Common myeloid progenitor, CD34-positive (primary cell): ENCODE measurements at regions not wholly inside any gene's neighbourhood (a gene's known extent, or its start where the extent isn't known, plus 50 kb on each side); places are given as distances from the start of the nearest gene placed in this dataset.
"Not testable (repeated sequence)": the region's sequence is repeated elsewhere in the genome, so short reads cannot be mapped to it uniquely, and the experiment has no call there.

Experiments used
- CTCF ChIA-PET: fragments of 350-600 bp; sonication (Branson Sonifier 250); formaldehyde crosslinking; loops from one replicate; lab custom pipeline; 2021; ENCODE audit warnings: antibody characterized with exemption; lab: Charles Lee
- POLR2A ChIA-PET: fragments of 350-600 bp; sonication (Branson Sonifier 250); formaldehyde crosslinking; loops from one replicate; lab custom pipeline; 2021; ENCODE audit warnings: antibody characterized with exemption; lab: Charles Lee
- DNase-seq, 3 donors: peaks; one replicate each; pipeline versions ENCODE4 v3.0.0 to v3.0.0-alpha.2; 2013
- H3K27ac ChIP-seq, 2 experiments: 1 replicate in 1 of 2; 2 replicates in 1 of 2; pipeline ENCODE4 v1.7.0; 2013; ENCODE audit warnings: inconsistent platforms in 2 of 2, low read length in 2 of 2, mild to moderate bottlenecking in 2 of 2, low read depth in 1 of 2, moderate library complexity in 1 of 2; ENCODE audit not compliant: severe bottlenecking in 2 of 2, insufficient read depth in 1 of 2, poor library complexity in 1 of 2
- H3K27me3 ChIP-seq, 5 experiments: replicated peaks in 2 of 5; 1 replicate in 3 of 5; 2 replicates in 2 of 5; pipeline versions ENCODE4 v1.6.1 to v1.7.0; 2013; ENCODE audit warnings: low read length in 4 of 5, mild to moderate bottlenecking in 2 of 5, moderate library complexity in 2 of 5, inconsistent platforms in 1 of 5; ENCODE audit not compliant: insufficient read depth in 5 of 5, control insufficient read depth in 4 of 5
- H3K36me3 ChIP-seq, 4 experiments: 1 replicate in 2 of 4; 2 replicates in 2 of 4; pipeline versions ENCODE4 v1.6.1 to v1.7.0; 2013; ENCODE audit warnings: low read length in 3 of 4, control low read depth in 1 of 4, mild to moderate bottlenecking in 1 of 4; ENCODE audit not compliant: control insufficient read depth in 4 of 4, insufficient read depth in 4 of 4
- H3K4me1 ChIP-seq, 4 experiments: 1 replicate in 3 of 4; 2 replicates in 1 of 4; pipeline versions ENCODE4 v1.6.1 to v1.7.1; 2013; ENCODE audit warnings: low read length in 3 of 4, mild to moderate bottlenecking in 3 of 4, control low read depth in 1 of 4, inconsistent platforms in 1 of 4, moderate library complexity in 1 of 4; ENCODE audit not compliant: control insufficient read depth in 4 of 4, insufficient read depth in 4 of 4; ENCODE audit errors: control extremely low read depth in 1 of 4
- H3K4me3 ChIP-seq, 7 experiments: 1 replicate in 4 of 7; 2 replicates in 3 of 7; pipeline versions ENCODE4 v1.5.1 to v1.7.0; 2013; ENCODE audit warnings: mild to moderate bottlenecking in 7 of 7, low read length in 6 of 7, moderate library complexity in 6 of 7, inconsistent platforms in 2 of 7, low read depth in 2 of 7, control low read depth in 1 of 7; ENCODE audit not compliant: insufficient read depth in 4 of 7, control insufficient read depth in 1 of 7; ENCODE audit errors: extremely low read depth in 1 of 7
- H3K9me3 ChIP-seq, 5 experiments: 1 replicate in 4 of 5; 2 replicates in 1 of 5; pipeline versions ENCODE4 v1.6.1 to v1.7.1; 2013; ENCODE audit warnings: low read length in 4 of 5, mild to moderate bottlenecking in 2 of 5, inconsistent platforms in 1 of 5, low read depth in 1 of 5, moderate library complexity in 1 of 5; ENCODE audit not compliant: control insufficient read depth in 4 of 5, insufficient read depth in 2 of 5; ENCODE audit errors: control extremely low read depth in 1 of 5
- WGBS: methylation state at CpG from one replicate; pipeline ENCODE4 v1.1.5; 2013; ENCODE audit not compliant: insufficient coverage; 5-methylcytosine and 5-hydroxymethylcytosine counted together

DNA sequence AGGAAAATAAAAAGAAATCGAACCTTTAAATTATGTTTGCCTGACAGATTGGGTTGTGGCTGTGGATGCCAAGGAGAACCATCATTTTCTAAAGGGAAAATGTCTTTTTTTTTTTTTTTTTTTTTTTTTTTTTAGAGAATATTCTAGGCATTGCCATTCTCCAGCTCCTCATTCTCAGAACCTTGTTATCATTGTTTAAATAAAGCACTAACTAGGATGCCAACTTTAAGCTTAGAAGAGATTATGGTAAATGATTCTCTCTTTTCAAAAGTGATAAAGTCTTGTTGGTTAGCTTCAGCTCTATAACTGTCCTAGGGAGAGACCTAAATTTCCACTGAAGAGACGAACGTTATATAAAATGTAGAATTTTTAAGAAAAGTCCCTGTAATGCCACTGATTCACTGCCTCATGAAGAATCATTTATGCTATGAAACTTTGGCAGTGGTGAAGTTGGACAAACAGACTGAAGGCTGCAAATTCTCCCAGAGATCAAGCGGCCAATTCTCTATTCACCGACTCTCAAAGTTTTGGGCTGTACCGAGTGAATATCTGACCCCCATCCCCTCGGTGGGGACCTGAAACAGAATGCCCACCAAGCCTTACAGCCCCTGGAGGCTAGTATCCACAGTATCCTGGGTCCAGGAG, 207.9 kb upstream of the PITRM1 start:
- no peak for DNase-seq
- Histone ChIP-seq H3K4me1 (no peaks in the 10 kb centered on the region), H3K9me3 (peaks cover 1 to 18% (median 10%) of the 10 kb centered on the region in 5 experiments), H3K27me3 (no peaks in the 10 kb centered on the region), H3K36me3 (no peaks in the 10 kb centered on the region), H3K27ac (no peak overlapping the region), H3K4me3 (no peak overlapping the region)
- ChIA-PET CTCF (no interaction called here), POLR2A (no interaction called here)
- 97% methylated on average over 6 of the region's 7 CpGs for WGBS

DNA sequence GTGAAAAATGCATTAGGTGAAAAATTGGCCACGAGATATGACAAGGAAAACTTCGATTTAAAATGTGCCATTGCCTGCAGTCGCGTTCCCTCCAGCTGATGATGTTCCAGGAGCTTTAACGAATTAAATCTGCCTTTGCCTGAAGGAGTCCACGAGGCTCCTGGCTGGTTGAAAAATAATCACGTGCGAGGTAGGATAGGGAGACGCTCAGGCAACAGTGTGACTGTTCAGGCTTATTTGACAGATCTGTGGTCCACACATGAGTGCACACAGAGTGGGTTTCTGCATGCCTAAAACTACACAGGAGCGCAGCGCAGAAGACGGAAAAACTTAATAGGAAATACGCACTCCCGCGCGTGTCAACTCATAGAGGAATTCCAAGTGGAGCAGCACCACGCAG, 204.0 kb upstream of the PITRM1 start:
- DNase-seq = no peak
- peaks cover 0 to 11% (median 3%) of the 10 kb centered on the region in 5 experiments for H3K9me3 ChIP-seq
- ChIA-PET POLR2A (no interaction called here), CTCF (no interaction called here)
- H3K27ac ChIP-seq = no peak overlapping the region
- no peaks in the 10 kb centered on the region for H3K4me1 ChIP-seq
- H3K36me3 ChIP-seq = no peaks in the 10 kb centered on the region
- no peaks in the 10 kb centered on the region for H3K27me3 ChIP-seq
- H3K4me3 ChIP-seq = no peak overlapping the region
- 98% methylated on average over 17 of the region's 17 CpGs for WGBS

DNA sequence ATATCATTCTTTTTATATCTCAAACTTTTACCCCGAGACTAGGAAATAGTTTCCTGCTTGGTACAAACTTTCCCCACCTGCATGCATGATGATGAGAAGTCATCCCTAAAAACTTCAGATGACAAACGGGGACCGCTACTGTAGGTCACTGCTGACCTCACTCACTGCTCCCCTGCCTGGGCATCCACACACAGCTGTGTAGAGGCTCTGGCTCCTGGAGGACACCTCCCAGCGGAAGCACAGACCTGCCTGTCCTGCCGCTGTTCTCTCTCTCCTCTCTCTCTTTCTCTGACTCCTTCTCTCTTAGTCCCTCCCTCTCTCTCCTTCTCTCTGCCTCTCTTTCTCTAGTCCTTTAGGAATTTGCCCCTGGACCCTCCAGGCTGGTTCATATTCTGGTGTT, 202.9 kb upstream of the PITRM1 start:
- 93% methylated on average over 4 of the region's 5 CpGs for WGBS
- POLR2A ChIA-PET = no interaction called here
- no peak overlapping the region for H3K4me3 ChIP-seq
- no peaks in the 10 kb centered on the region for H3K27me3 ChIP-seq
- no peak for DNase-seq
- CTCF ChIA-PET = no interaction called here
- peaks cover 0 to 11% (median 3%) of the 10 kb centered on the region in 5 experiments for H3K9me3 ChIP-seq
- H3K36me3 ChIP-seq = no peaks in the 10 kb centered on the region
- H3K27ac ChIP-seq = no peak overlapping the region
- no peaks in the 10 kb centered on the region for H3K4me1 ChIP-seq

DNA sequence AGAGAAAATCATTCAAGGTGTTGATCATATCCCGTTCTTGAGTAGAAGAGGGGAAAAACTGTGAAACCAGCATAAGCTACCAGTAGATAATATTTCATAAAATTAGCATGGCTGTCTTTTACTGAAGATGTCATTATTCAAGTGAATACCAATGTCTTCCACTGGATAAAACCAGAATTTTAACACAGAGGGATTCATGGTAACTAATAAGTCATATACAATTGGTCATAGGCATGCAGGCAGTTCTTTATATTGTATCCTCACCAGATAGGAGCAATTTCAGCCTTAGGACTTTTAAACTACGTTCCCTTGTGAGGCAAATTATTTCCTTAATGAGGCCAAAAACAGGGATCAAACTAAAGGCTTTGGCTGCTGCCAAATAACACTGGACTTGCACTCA, 202.3 kb upstream of the PITRM1 start:
- no peak overlapping the region for H3K4me3 ChIP-seq
- no peaks in the 10 kb centered on the region for H3K4me1 ChIP-seq
- H3K36me3 ChIP-seq = no peaks in the 10 kb centered on the region
- H3K9me3 ChIP-seq = peaks cover 0 to 11% (median 3%) of the 10 kb centered on the region in 5 experiments
- ChIA-PET CTCF (no interaction called here), POLR2A (no interaction called here)
- 100% methylated on average over 1 of the region's 2 CpGs for WGBS
- no peaks in the 10 kb centered on the region for H3K27me3 ChIP-seq
- DNase-seq = no peak
- no peak overlapping the region for H3K27ac ChIP-seq

DNA sequence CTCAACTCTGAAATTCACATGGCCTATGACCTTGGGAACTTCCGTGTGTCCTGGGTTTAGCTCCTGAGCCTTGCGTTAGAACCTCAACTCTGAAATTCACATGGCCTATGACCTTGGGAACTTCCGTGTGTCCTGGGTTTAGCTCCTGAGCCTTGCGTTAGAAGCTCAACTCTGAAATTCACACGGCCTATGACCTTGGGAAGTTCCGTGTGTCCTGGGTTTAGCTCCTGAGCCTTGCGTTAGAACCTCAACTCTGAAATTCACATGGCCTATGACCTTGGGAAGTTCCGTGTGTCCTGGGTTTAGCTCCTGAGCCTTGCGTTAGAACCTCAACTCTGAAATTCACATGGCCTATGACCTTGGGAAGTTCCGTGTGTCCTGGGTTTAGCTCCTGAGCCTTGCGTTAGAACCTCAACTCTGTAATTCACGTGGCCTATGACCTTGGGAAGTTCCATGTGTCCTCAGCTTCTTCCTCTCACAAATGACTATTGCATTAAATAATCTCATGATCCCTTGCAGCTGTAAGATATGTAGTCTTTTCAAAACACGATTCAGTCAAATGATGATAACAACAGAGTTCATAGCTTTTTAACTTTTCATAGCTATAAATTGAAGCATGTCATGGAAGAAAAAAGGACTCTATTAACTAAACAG, 200.9 kb upstream of the PITRM1 start:
- POLR2A ChIA-PET, H3K9me3 ChIP-seq, DNase-seq, H3K27me3 ChIP-seq, H3K4me3 ChIP-seq, H3K36me3 ChIP-seq, H3K4me1 ChIP-seq, H3K27ac ChIP-seq: not testable (repeated sequence)
- WGBS = 100% methylated on average over 4 of the region's 13 CpGs
- CTCF ChIA-PET = interaction anchor here (0.6 kb wide), 1 partner anchor 87 kb away, joined by 3 read pairs; no protein-coding TSS in a partner anchor

DNA sequence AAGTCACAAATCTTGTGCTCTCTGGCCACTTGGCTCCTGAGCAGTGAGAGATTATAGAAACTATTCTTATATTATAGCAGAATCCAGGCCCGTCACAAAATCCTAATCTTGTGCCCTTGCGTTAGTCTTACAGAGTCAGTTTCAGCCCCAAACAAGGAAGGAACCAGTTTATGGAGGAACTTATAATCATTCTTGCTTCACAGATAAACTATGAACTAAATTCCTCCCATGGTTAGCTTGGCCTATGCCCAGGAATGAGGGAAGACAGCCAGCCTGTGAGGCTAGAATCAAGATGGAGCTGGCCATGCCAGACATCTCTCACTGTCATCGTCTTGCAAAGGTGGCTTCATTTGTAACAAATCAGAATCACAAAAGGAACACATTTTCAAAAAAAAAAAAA, 199.7 kb upstream of the PITRM1 start:
- H3K36me3 ChIP-seq = no peaks in the 10 kb centered on the region
- H3K4me1 ChIP-seq = no peaks in the 10 kb centered on the region
- 80% methylated on average over 1 of the region's 3 CpGs for WGBS
- CTCF ChIA-PET = no interaction called here
- no peak overlapping the region for H3K4me3 ChIP-seq
- DNase-seq = no peak
- POLR2A ChIA-PET = no interaction called here
- H3K27ac ChIP-seq = no peak overlapping the region
- no peaks in the 10 kb centered on the region for H3K27me3 ChIP-seq
- peaks cover 0 to 2% (median 0%) of the 10 kb centered on the region in 5 experiments for H3K9me3 ChIP-seq

DNA sequence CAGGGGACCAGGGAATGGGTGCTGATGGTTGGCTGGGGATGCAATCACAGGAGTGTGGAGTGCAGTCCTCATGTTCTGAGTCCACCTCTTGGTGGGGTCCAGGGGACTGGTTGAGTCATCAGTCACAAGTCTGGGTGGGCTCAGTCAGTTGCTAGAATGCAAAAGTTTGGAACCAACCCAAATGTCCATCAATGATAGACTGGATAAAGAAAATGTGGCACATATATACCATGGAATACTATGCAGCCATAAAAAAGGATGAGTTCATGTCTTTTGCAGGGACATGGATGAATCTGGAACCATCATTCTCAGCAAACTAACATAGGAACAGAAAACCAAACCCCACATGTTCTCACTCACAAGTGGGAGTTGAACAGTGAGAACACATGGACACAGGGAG, 199.0 kb upstream of the PITRM1 start:
- H3K9me3 ChIP-seq, H3K27ac ChIP-seq, CTCF ChIA-PET, H3K27me3 ChIP-seq, H3K4me3 ChIP-seq, DNase-seq, POLR2A ChIA-PET, H3K36me3 ChIP-seq, H3K4me1 ChIP-seq: not testable (repeated sequence)
